ENCODE measurements at regions not wholly inside any gene's neighbourhood (a gene's known extent, or its start where the extent isn't known, plus 50 kb on each side); places are given as distances from the start of the nearest gene placed in this dataset.

DNA sequence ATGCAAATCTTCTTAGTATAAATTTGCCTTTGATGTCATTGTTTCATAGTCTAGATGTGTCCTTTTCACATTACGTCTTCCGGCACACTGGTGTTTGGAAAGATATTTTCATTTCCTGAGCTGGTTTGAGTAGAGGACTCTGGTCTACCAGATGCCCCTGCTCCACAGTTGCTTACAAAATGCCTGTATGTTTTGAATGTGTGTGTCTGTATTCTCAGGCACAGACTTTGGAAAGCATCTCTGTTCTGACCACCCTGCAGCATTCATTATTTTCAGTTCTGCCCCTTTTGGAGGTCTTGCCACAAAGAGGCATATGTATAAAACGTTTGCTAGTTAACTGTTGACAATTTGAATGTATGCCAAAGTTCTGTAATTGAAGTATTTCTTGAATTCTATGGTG lies 236.0 kb upstream of the GOLIM4 start:
- no peaks in the 10 kb centered on the region for H3K4me1 ChIP-seq (ENCODE audit: insufficient read depth, low read length)
- DNase-seq (ENCODE audit: low spot score) (no peak), FAIRE-seq (no peak), ATAC-seq (no peak)
- H3K4me2 ChIP-seq (ENCODE audit: low read depth, low read length): no peak overlapping the region
- H3K9ac ChIP-seq (ENCODE audit: insufficient read depth, low read depth, low read length): no peak overlapping the region
- CTCF ChIA-PET (ENCODE audit: low intra/inter-chr PET ratio, low total read pairs): no interaction called here
- intact Hi-C loops (cut with micrococcal nuclease; ENCODE audit: unreplicated experiment): no loop called here
- no peak overlapping the region for H3K4me3 ChIP-seq (replicated peaks in 1 of 3; ENCODE audit: insufficient read depth in 1 of 3, low read depth in 2 of 3, low read length in 3 of 3)
- no peaks in the 10 kb centered on the region for H3K9me3 ChIP-seq (ENCODE audit: low read length)
- no peaks in the 10 kb centered on the region for H3K27me3 ChIP-seq (ENCODE audit: control insufficient read depth in 1 of 2, insufficient read depth in 2 of 2, low read length in 2 of 2)
- H3K79me2 ChIP-seq (ENCODE audit: insufficient read depth, low read length): no peaks in the 10 kb centered on the region
- H2AFZ ChIP-seq (ENCODE audit: low read length): no peak overlapping the region
- no peak for TF ChIP-seq ZSCAN25 (CRISPR knock-in tag; IDR thresholded peaks at IDR 0.05)
- no peak for TF ChIP-seq RAD21 (CRISPR knock-in tag; IDR thresholded peaks at IDR 0.05)
- TF ChIP-seq, protein P1, sequence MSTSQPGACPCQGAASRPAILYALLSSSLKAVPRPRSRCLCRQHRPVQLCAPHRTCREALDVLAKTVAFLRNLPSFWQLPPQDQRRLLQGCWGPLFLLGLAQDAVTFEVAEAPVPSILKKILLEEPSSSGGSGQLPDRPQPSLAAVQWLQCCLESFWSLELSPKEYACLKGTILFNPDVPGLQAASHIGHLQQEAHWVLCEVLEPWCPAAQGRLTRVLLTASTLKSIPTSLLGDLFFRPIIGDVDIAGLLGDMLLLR (CRISPR knock-in tag; IDR thresholded peaks at IDR 0.05): no peak
- TF ChIP-seq ATAD3A (CRISPR knock-in tag; IDR thresholded peaks at IDR 0.05): no peak
- TF ChIP-seq ZIK1 (CRISPR knock-in tag; IDR thresholded peaks at IDR 0.05; ENCODE audit: borderline replicate concordance, low read depth): no peak
- TF ChIP-seq, protein P2, sequence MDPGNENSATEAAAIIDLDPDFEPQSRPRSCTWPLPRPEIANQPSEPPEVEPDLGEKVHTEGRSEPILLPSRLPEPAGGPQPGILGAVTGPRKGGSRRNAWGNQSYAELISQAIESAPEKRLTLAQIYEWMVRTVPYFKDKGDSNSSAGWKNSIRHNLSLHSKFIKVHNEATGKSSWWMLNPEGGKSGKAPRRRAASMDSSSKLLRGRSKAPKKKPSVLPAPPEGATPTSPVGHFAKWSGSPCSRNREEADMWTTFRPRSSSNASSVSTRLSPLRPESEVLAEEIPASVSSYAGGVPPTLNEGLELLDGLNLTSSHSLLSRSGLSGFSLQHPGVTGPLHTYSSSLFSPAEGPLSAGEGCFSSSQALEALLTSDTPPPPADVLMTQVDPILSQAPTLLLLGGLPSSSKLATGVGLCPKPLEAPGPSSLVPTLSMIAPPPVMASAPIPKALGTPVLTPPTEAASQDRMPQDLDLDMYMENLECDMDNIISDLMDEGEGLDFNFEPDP (CRISPR knock-in tag; conservative IDR thresholded peaks at IDR 0.05): no peak
- TF ChIP-seq HOXA9 (CRISPR knock-in tag; IDR thresholded peaks at IDR 0.05; ENCODE audit: borderline replicate concordance): no peak
- no peak for TF ChIP-seq FOXM1 (CRISPR knock-in tag; IDR thresholded peaks at IDR 0.05)
- TF ChIP-seq SRSF1 (optimal IDR thresholded peaks at IDR 0.05; ENCODE audit: low read depth, low read length): no peak
- no peak for TF ChIP-seq ZNF772 (CRISPR knock-in tag; IDR thresholded peaks at IDR 0.05)
- no peak for TF ChIP-seq ZFP1 (CRISPR knock-in tag; IDR thresholded peaks at IDR 0.05)
- no peak for TF ChIP-seq ZC3H13 (CRISPR knock-in tag; IDR thresholded peaks at IDR 0.05)
- TF ChIP-seq, protein P3, sequence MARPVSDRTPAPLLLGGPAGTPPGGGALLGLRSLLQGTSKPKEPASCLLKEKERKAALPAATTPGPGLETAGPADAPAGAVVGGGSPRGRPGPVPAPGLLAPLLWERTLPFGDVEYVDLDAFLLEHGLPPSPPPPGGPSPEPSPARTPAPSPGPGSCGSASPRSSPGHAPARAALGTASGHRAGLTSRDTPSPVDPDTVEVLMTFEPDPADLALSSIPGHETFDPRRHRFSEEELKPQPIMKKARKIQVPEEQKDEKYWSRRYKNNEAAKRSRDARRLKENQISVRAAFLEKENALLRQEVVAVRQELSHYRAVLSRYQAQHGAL (CRISPR knock-in tag; IDR thresholded peaks at IDR 0.05; ENCODE audit: not compliant biosample characterization): no peak
- TF ChIP-seq PHF21A (CRISPR knock-in tag; IDR thresholded peaks at IDR 0.05): no peak
- no peak for TF ChIP-seq ZMYM3 (CRISPR knock-in tag; IDR thresholded peaks at IDR 0.05)
- no peak for TF ChIP-seq MAFF (IDR thresholded peaks at IDR 0.05; ENCODE audit: low read depth, low read length)
- TF ChIP-seq, protein P4, sequence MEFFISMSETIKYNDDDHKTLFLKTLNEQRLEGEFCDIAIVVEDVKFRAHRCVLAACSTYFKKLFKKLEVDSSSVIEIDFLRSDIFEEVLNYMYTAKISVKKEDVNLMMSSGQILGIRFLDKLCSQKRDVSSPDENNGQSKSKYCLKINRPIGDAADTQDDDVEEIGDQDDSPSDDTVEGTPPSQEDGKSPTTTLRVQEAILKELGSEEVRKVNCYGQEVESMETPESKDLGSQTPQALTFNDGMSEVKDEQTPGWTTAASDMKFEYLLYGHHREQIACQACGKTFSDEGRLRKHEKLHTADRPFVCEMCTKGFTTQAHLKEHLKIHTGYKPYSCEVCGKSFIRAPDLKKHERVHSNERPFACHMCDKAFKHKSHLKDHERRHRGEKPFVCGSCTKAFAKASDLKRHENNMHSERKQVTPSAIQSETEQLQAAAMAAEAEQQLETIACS (CRISPR knock-in tag; IDR thresholded peaks at IDR 0.05): no peak
- TF ChIP-seq, protein P5, sequence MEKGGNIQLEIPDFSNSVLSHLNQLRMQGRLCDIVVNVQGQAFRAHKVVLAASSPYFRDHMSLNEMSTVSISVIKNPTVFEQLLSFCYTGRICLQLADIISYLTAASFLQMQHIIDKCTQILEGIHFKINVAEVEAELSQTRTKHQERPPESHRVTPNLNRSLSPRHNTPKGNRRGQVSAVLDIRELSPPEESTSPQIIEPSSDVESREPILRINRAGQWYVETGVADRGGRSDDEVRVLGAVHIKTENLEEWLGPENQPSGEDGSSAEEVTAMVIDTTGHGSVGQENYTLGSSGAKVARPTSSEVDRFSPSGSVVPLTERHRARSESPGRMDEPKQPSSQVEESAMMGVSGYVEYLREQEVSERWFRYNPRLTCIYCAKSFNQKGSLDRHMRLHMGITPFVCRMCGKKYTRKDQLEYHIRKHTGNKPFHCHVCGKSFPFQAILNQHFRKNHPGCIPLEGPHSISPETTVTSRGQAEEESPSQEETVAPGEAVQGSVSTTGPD (CRISPR knock-in tag; IDR thresholded peaks at IDR 0.05): no peak
- TF ChIP-seq PHB2 (IDR thresholded peaks at IDR 0.05; ENCODE audit: partially characterized antibody): no peak
- H4K20me1 ChIP-seq (ENCODE audit: insufficient read depth, low read length): no peaks in the 10 kb centered on the region
- BruUV-seq (replicated peaks): no TSS peak
- no peak overlapping the region for H3K27ac ChIP-seq (ENCODE audit: extremely low read length, insufficient read depth, low read length)
- in situ Hi-C loops (cut with HindIII; ENCODE audit: extremely low pct_ligation_motif_present, low pct_unique_long_range_greater_than_20kb): no loop called here
- H3K36me3 ChIP-seq (replicated peaks in 1 of 2; ENCODE audit: control insufficient read depth in 1 of 2, insufficient read depth in 2 of 2, low read length in 2 of 2): no peaks in the 10 kb centered on the region
- POLR2A ChIA-PET: no interaction called here
- WGBS (ENCODE audit: low lambda C conversion rate): 24% methylated on average over 3 of the region's 3 CpGs
